HCT116 (cell line): ENCODE measurements at regions not wholly inside any gene's neighbourhood (a gene's known extent, or its start where the extent isn't known, plus 50 kb on each side); places are given as distances from the start of the nearest gene placed in this dataset.

ENCODE experiments used
- ATAC-seq: fragments of 200-7000 bp; cut with Tn5 transposase; 2 replicates; pipeline ENCODE4 v1.9.1; 2020; ENCODE audit warnings: mild to moderate bottlenecking, moderate library complexity
- BruUV-seq: library from RNA; stranded (reverse); fragments of 400-500 nt; replicated peaks from 2 replicates; lab custom pipeline; 2021; lab: Mats Ljungman, UMichigan
- CTCF ChIA-PET: fragments of 300-600 bp; sonication (Branson Sonifier 250); formaldehyde crosslinking; loops from one replicate; lab custom pipeline; 2021; ENCODE audit warnings: antibody characterized with exemption; lab: Charles Lee
- POLR2A ChIA-PET: fragments of 300-600, 350-600 bp; sonication (Branson Sonifier 250); formaldehyde crosslinking; loops from one replicate; lab custom pipeline; 2021; ENCODE audit warnings: antibody characterized with exemption; lab: Charles Lee
- RAD21 ChIA-PET, 2 experiments: fragments of 300-600 bp; sonication (Branson Sonifier 250); formaldehyde crosslinking; loops; one replicate each; lab custom pipeline; 2023; ENCODE audit warnings: low total read pairs in 2 of 2; ENCODE audit not compliant: uncharacterized antibody in 2 of 2, unreplicated experiment in 2 of 2, low non-redundant PET in 1 of 2; lab: Charles Lee
- DNase-seq: peaks from one replicate; pipeline ENCODE4 v3.0.0-alpha.2; 2010; ENCODE audit warnings: low read depth, low spot score
- H2AFZ ChIP-seq: fragments of 200-600 bp; shearing (Covaris generic), sonication (generic); 2 replicates; pipeline ENCODE4 v1.6.1; 2017; ENCODE audit warnings: low read depth, mixed run types, mixed read lengths, antibody characterized with exemption, low read length; ENCODE audit not compliant: poor library complexity, severe bottlenecking
- H3K27ac ChIP-seq: 2 replicates; pipeline ENCODE4 v1.5.1; 2012; ENCODE audit warnings: low read depth, low read length
- H3K27me3 ChIP-seq: fragments of 200-600 bp; sonication (generic); 2 replicates; pipeline ENCODE4 v1.6.1; 2016; ENCODE audit warnings: mixed run types, low read length, mixed read lengths; ENCODE audit not compliant: insufficient read depth
- H3K36me3 ChIP-seq, 2 experiments: fragments of 200-500 bp in 1 of 2; fragments of 200-600 bp in 1 of 2; sonication (Bioruptor generic) in 1 of 2; sonication (generic) in 1 of 2; 2 replicates each; pipeline versions ENCODE4 v1.5.1 to v1.6.1; 2014 to 2016; ENCODE audit warnings: low read length in 2 of 2, inconsistent platforms in 1 of 2, mixed read lengths in 1 of 2, mixed run types in 1 of 2; ENCODE audit not compliant: insufficient read depth in 2 of 2, control insufficient read depth in 1 of 2
- H3K4me1 ChIP-seq, 2 experiments: fragments of 200-600 bp in 1 of 2; sonication (generic) in 1 of 2; 2 replicates each; pipeline versions ENCODE4 v1.5.1 to v1.6.1; 2012 to 2017; ENCODE audit warnings: low read length in 2 of 2, inconsistent platforms in 1 of 2, mild to moderate bottlenecking in 1 of 2, mixed read lengths in 1 of 2, mixed run types in 1 of 2, moderate library complexity in 1 of 2; ENCODE audit not compliant: insufficient read depth in 2 of 2, control insufficient read depth in 1 of 2
- H3K4me2 ChIP-seq: fragments of 200-600 bp; sonication (generic); 2 replicates; pipeline ENCODE4 v1.6.1; 2017; ENCODE audit warnings: mixed run types, low read length, mixed read lengths
- H3K4me3 ChIP-seq, 2 experiments: fragments of 200-600 bp in 1 of 2; sonication (generic) in 1 of 2; replicated peaks in 1 of 2; 2 replicates each; pipeline ENCODE4 v1.5.1; 2011 to 2016; ENCODE audit warnings: low read length in 2 of 2, control low read depth in 1 of 2, low read depth in 1 of 2, mild to moderate bottlenecking in 1 of 2, mixed read lengths in 1 of 2, mixed run types in 1 of 2
- H3K79me2 ChIP-seq: fragments of 200-600 bp; sonication (generic); 2 replicates; pipeline ENCODE4 v1.6.1; 2017; ENCODE audit warnings: mild to moderate bottlenecking, mixed run types, low read length, moderate library complexity, mixed read lengths; ENCODE audit not compliant: insufficient read depth
- H3K9ac ChIP-seq: fragments of 200-600 bp; sonication (generic); 2 replicates; pipeline ENCODE4 v1.6.1; 2016; ENCODE audit warnings: low read length, mixed read lengths
- H3K9me2 ChIP-seq: fragments of 200-600 bp; sonication (generic), shearing (Covaris generic); 2 replicates; pipeline ENCODE4 v1.6.1; 2017; ENCODE audit warnings: mixed run types, mild to moderate bottlenecking, moderate library complexity; ENCODE audit not compliant: insufficient read depth
- H3K9me3 ChIP-seq, 2 experiments: fragments of 200-500 bp in 1 of 2; fragments of 200-600 bp in 1 of 2; sonication (Bioruptor generic) in 1 of 2; sonication (generic) in 1 of 2; 2 replicates each; pipeline ENCODE4 v1.6.1; 2014 to 2017; ENCODE audit warnings: low read length in 2 of 2, mixed read lengths in 2 of 2, inconsistent platforms in 1 of 2, low read depth in 1 of 2, mild to moderate bottlenecking in 1 of 2, mixed run types in 1 of 2, moderate library complexity in 1 of 2; ENCODE audit not compliant: control insufficient read depth in 1 of 2, insufficient read depth in 1 of 2
- H4K20me1 ChIP-seq: fragments of 200-600 bp; sonication (generic), shearing (Covaris generic); 2 replicates; pipeline ENCODE4 v1.6.1; 2017; ENCODE audit warnings: mixed run types, mild to moderate bottlenecking, moderate library complexity; ENCODE audit not compliant: insufficient read depth
- CEBPB ChIP-seq: IDR thresholded peaks from 2 replicates; pipeline ENCODE4 v1.6.1; 2012; ENCODE audit warnings: low read depth
- CTCF ChIP-seq, 3 experiments: fragments of 200-600 bp in 1 of 3; sonication (generic) in 1 of 3; IDR thresholded peaks in 2 of 3; conservative IDR thresholded peaks in 1 of 3; 2 replicates each; pipeline ENCODE4 v1.5.1; 2012 to 2017; ENCODE audit warnings: low read depth in 2 of 3, low read length in 2 of 3, antibody characterized with exemption in 1 of 3, borderline replicate concordance in 1 of 3, control low read depth in 1 of 3, mild to moderate bottlenecking in 1 of 3, mixed read lengths in 1 of 3, mixed run types in 1 of 3, moderate library complexity in 1 of 3; ENCODE audit not compliant: insufficient read depth in 1 of 3
- ELF1 ChIP-seq: IDR thresholded peaks from 2 replicates; pipeline ENCODE4 v1.6.1; 2012; ENCODE audit warnings: low read depth, borderline replicate concordance
- EZH2 ChIP-seq: fragments of 200-600 bp; sonication (generic); IDR thresholded peaks from 2 replicates; pipeline ENCODE4 v1.6.1; 2017; ENCODE audit warnings: antibody characterized with exemption, mixed run types
- REST ChIP-seq: IDR thresholded peaks from 2 replicates; pipeline ENCODE4 v1.6.1; 2012; ENCODE audit warnings: low read depth
- TCF7L2 ChIP-seq: IDR thresholded peaks from 2 replicates; pipeline ENCODE4 v1.7.0; 2011; ENCODE audit warnings: borderline replicate concordance, inconsistent platforms; ENCODE audit not compliant: insufficient read depth, insufficient read length; ENCODE audit errors: extremely low read depth
- ZNF274 ChIP-seq: fragments of 200-500 bp; sonication (Bioruptor generic); IDR thresholded peaks from 2 replicates; pipeline ENCODE4 v1.6.1; 2014; ENCODE audit warnings: mild to moderate bottlenecking, low read depth, low read length, inconsistent platforms
- intact Hi-C: fragments of 100-400 bp; cut with micrococcal nuclease; formaldehyde crosslinking; loops from 2 replicates; pipeline ENCODE4 v1.10.0; 2022

DNA sequence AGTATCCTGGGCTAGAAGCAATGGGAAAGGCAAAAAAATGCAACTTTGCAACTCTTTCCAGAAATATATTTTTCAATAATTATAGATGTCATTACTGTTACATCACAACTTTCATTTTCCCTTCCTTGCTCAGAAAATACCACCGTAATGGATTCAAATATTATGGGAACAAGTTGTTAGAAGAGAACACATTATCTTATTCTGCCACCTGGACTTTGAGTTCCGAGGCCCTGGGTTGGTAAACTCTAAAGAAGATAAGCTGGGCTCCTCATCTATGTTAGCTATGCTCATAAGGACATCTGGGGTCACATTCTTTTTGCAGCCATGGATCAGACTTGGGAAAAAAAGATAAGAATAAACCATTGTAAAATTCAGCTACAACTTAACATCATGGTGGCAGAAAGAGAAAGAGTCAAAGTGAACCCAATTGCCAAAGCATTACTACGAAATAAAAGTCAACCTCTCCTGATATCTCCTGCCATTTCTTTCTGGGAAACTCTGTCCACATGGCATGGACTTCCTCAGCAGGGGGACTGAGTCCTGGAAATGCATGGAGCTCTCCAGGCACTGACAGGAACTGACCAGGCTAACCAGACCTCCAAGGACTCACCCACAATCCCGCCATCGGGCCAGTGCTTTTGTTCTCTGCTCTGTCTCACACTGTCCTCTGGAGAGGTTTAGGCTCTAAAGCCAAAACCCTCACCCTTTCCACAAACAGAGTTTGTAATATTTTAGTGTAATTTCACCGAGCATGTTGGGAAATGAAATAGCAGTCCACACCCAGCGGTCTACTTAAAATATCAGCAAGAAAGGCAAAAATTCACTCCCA is 499.1 kb upstream of the RUNX1 start:
- RAD21 ChIA-PET: no interaction called here
- POLR2A ChIA-PET: no interaction called here
- CTCF ChIA-PET: no interaction called here
- H3K4me3 ChIP-seq: no peak overlapping the region
- H4K20me1 ChIP-seq: no peaks in the 10 kb centered on the region
- intact Hi-C loops: no loop called here
- H3K9me2 ChIP-seq: no peaks in the 10 kb centered on the region
- BruUV-seq: no TSS peak
- H2AFZ ChIP-seq: no peak overlapping the region
- no peak overlapping the region for H3K4me2 ChIP-seq
- DNase-seq: no peak
- H3K9me3 ChIP-seq: no peaks in the 10 kb centered on the region
- no peaks in the 10 kb centered on the region for H3K4me1 ChIP-seq
- TF ChIP-seq TCF7L2 (no peak), EZH2 (no peak), ZNF274 (no peak), CEBPB (no peak), CTCF (IDR thresholded peaks at IDR 0.05 in 2 of 3, conservative IDR thresholded peaks at IDR 0.05 in 1 of 3; ENCODE audit: borderline replicate concordance in 1 of 3, insufficient read depth in 1 of 3, low read depth in 2 of 3, low read length in 2 of 3) (no peak), REST (no peak), ELF1 (no peak)
- TF ChIP-seq, all 23 proteins: peak for 0
- no peaks in the 10 kb centered on the region for H3K36me3 ChIP-seq
- ATAC-seq: no peak
- no peaks in the 10 kb centered on the region for H3K27me3 ChIP-seq
- H3K79me2 ChIP-seq: no peaks in the 10 kb centered on the region
- H3K27ac ChIP-seq: no peak overlapping the region
- no peak overlapping the region for H3K9ac ChIP-seq
